HG02970 (cell line): ENCODE measurements at regions not wholly inside any gene's neighbourhood (a gene's known extent, or its start where the extent isn't known, plus 50 kb on each side); places are given as distances from the start of the nearest gene placed in this dataset.
"Not testable (repeated sequence)": the region's sequence is repeated elsewhere in the genome, so short reads cannot be mapped to it uniquely, and the experiment has no call there.

Source experiments
- ATAC-seq: cut with Tn5 transposase; IDR thresholded peaks from one replicate; pipeline ENCODE4 v1.9.1; 2021; ENCODE audit warnings: mild to moderate bottlenecking, moderate library complexity, moderate number of reproducible peaks; ENCODE audit not compliant: unreplicated experiment, low FRiP score

GRCh38 chr5:53399926-53400697 lies 80.3 kb upstream of the FST start:
- ATAC-seq: no peak

GRCh38 chr5:53403291-53403690 lies 77.1 kb upstream of the FST start:
- ATAC-seq: no peak

- no peak for ATAC-seq
Measured at GRCh38 chr5:53403758-53404157, 76.7 kb upstream of the FST start.

- ATAC-seq: no peak
Measured at GRCh38 chr5:53405396-53405795, 75.0 kb upstream of the FST start.

- ATAC-seq: no peak
Measured at GRCh38 chr5:53406630-53407316, 73.7 kb upstream of the FST start.

- ATAC-seq: no peak
Measured at GRCh38 chr5:53407373-53407772, 73.1 kb upstream of the FST start.

- no peak for ATAC-seq
Measured at GRCh38 chr5:53411388-53411787, 69.0 kb upstream of the FST start.

GRCh38 chr5:53412499-53412898 lies 67.9 kb upstream of the FST start:
- ATAC-seq: not testable (repeated sequence)

GRCh38 chr5:53416144-53416738 lies 64.2 kb upstream of the FST start:
- ATAC-seq: no peak

GRCh38 chr5:53418409-53418808 lies 62.0 kb upstream of the FST start:
- ATAC-seq: no peak

- ATAC-seq: no peak
Measured at GRCh38 chr5:53418826-53419658, 61.4 kb upstream of the FST start.

- ATAC-seq: no peak
Measured at GRCh38 chr5:53422539-53422938, 57.9 kb upstream of the FST start.

- no peak for ATAC-seq
Measured at GRCh38 chr5:53423724-53424123, 56.7 kb upstream of the FST start.

GRCh38 chr5:53424686-53425615 lies 55.5 kb upstream of the FST start:
- no peak for ATAC-seq

- ATAC-seq: no peak
Measured at GRCh38 chr5:53425687-53426511, 54.5 kb upstream of the FST start.

- no peak for ATAC-seq
Measured at GRCh38 chr5:53426512-53426830, 54.0 kb upstream of the FST start.

- no peak for ATAC-seq
Measured at GRCh38 chr5:53426878-53427277, 53.6 kb upstream of the FST start.

- ATAC-seq: no peak
Measured at GRCh38 chr5:53427965-53428364, 52.5 kb upstream of the FST start.

GRCh38 chr5:53429706-53430105 lies 50.7 kb upstream of the FST start:
- ATAC-seq: no peak
